ENCODE measurements at regions not wholly inside any gene's neighbourhood (a gene's known extent, or its start where the extent isn't known, plus 50 kb on each side); places are given as distances from the start of the nearest gene placed in this dataset.

DNA sequence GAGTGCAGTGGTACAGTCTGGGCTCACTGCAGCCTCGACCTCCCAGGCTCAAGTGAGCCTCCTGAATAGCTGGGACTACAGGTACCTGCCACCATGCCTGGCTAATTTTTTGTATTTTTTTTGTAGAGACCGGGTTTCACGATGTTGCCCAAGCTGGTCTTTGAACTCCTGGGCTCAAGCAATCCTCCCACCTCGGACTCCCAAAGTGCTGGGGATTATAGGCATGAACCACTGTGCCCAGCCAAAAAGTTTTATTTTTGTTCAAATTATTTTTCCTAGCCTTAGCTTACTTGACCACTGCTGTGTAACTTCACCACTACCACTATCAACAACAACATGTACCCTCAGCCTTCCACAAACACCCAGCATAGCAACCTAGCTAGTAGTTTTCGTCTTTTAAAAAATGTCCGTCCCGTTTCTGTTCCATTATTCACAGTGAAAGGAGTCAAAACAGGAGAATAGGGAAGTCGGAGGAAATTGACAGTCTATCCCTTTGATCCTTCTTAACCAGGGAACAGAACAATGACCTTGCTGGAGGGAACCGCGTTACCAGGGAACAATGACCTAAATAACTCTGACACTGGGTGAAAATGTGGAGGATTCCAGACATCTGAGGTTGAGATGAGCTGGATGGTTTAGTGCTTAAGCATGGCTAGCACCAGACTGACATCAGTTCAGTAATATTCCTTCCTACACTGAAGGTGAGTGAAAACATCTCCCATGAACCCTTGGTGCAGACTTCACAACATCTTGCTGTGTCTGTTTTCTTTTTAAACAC, 69.2 kb upstream of the ARL4C start:
- TF ChIP-seq ZNF565 (CRISPR knock-in tag; conservative IDR thresholded peaks at IDR 0.05; ENCODE audit: low read depth) = no peak
- no peak for TF ChIP-seq RARB (CRISPR knock-in tag; IDR thresholded peaks at IDR 0.05)
- no peak for TF ChIP-seq PATZ1 (CRISPR knock-in tag; IDR thresholded peaks at IDR 0.05; ENCODE audit: borderline replicate concordance)

Data from SK-N-SH treated with all-trans-retinoic acid at 6 μM for 48 hours (cell line).